CD14-positive monocyte (primary cell): ENCODE measurements at regions not wholly inside any gene's neighbourhood (a gene's known extent, or its start where the extent isn't known, plus 50 kb on each side); places are given as distances from the start of the nearest gene placed in this dataset.

ENCODE experiments used
- DNase-seq, 3 donors: peaks; one replicate each; pipeline ENCODE4 v3.0.0-alpha.2; 2011 to 2022
- H2AFZ ChIP-seq: 2 replicates; pipeline ENCODE4 v1.6.0; 2012; ENCODE audit warnings: mild to moderate bottlenecking, low read depth, low read length, inconsistent platforms; ENCODE audit not compliant: insufficient read depth, poor library complexity, severe bottlenecking
- H3K27ac ChIP-seq, 2 donors: 1 replicate in 1 of 2; 2 replicates in 1 of 2; pipeline ENCODE4 v1.5.1; 2012 to 2013; ENCODE audit warnings: low read length in 2 of 2, control low read depth in 1 of 2, inconsistent platforms in 1 of 2, low read depth in 1 of 2, mild to moderate bottlenecking in 1 of 2
- H3K27me3 ChIP-seq, 2 donors: one replicate each; pipeline versions ENCODE4 v1.6.0 to v1.6.1; 2011 to 2013; ENCODE audit warnings: low read length in 2 of 2; ENCODE audit not compliant: control insufficient read depth in 2 of 2, insufficient read depth in 2 of 2
- H3K36me3 ChIP-seq, 2 donors: replicated peaks in 1 of 2; 1 replicate in 1 of 2; 2 replicates in 1 of 2; pipeline versions ENCODE4 v1.5.1 to v1.6.1; 2012 to 2013; ENCODE audit warnings: low read length in 2 of 2, control low read depth in 1 of 2, inconsistent platforms in 1 of 2, mild to moderate bottlenecking in 1 of 2; ENCODE audit not compliant: insufficient read depth in 2 of 2, control insufficient read depth in 1 of 2
- H3K4me1 ChIP-seq, 2 donors: 1 replicate in 1 of 2; 2 replicates in 1 of 2; pipeline versions ENCODE4 v1.5.1 to v1.6.1; 2012 to 2013; ENCODE audit warnings: low read length in 2 of 2, control low read depth in 1 of 2, inconsistent platforms in 1 of 2, mild to moderate bottlenecking in 1 of 2, moderate library complexity in 1 of 2; ENCODE audit not compliant: insufficient read depth in 2 of 2, control insufficient read depth in 1 of 2
- H3K4me2 ChIP-seq: replicated peaks from 2 replicates; pipeline ENCODE3; 2012; ENCODE audit warnings: low read length, moderate library complexity, mild to moderate bottlenecking; ENCODE audit not compliant: poor library complexity, severe bottlenecking; ENCODE audit errors: extremely low read depth
- H3K4me3 ChIP-seq, 3 experiments: fragments of 200-600 bp in 1 of 3; sonication (generic) in 1 of 3; replicated peaks in 1 of 3; 1 replicate in 2 of 3; 2 replicates in 1 of 3; pipeline ENCODE4 v1.5.1; 2011 to 2013; ENCODE audit warnings: low read length in 3 of 3, mild to moderate bottlenecking in 3 of 3, control low read depth in 2 of 3, low read depth in 2 of 3, inconsistent platforms in 1 of 3, moderate library complexity in 1 of 3
- H3K79me2 ChIP-seq: 2 replicates; pipeline ENCODE4 v1.6.0; 2012; ENCODE audit warnings: mild to moderate bottlenecking, control low read depth, inconsistent platforms, low read length, moderate library complexity; ENCODE audit not compliant: insufficient read depth
- H3K9ac ChIP-seq: 2 replicates; pipeline ENCODE4 v1.6.0; 2017; ENCODE audit warnings: low read length, mild to moderate bottlenecking; ENCODE audit not compliant: insufficient read depth, poor library complexity, severe bottlenecking
- H3K9me3 ChIP-seq, 2 donors: replicated peaks in 1 of 2; 1 replicate in 1 of 2; 2 replicates in 1 of 2; pipeline versions ENCODE4 v1.5.1 to v1.6.1; 2012 to 2013; ENCODE audit warnings: low read length in 2 of 2, control low read depth in 1 of 2; ENCODE audit not compliant: control insufficient read depth in 1 of 2, insufficient read depth in 1 of 2
- H4K20me1 ChIP-seq: 2 replicates; pipeline ENCODE4 v1.6.0; 2012; ENCODE audit warnings: mild to moderate bottlenecking, low read length, control low read depth, moderate library complexity; ENCODE audit not compliant: insufficient read depth
- H3K27ac Mint-ChIP-seq, 7 donors: one replicate each; pipeline ENCODE4 v1.8.0; 2020; ENCODE audit warnings: mild to moderate bottlenecking in 7 of 7, mixed read lengths in 7 of 7, moderate library complexity in 6 of 7, inconsistent platforms in 2 of 7
- H3K27me3 Mint-ChIP-seq, 3 donors: one replicate each; pipeline ENCODE4 v1.8.0; 2021 to 2022; ENCODE audit warnings: low read depth in 3 of 3, mild to moderate bottlenecking in 3 of 3, mixed read lengths in 3 of 3, moderate library complexity in 3 of 3, inconsistent platforms in 1 of 3
- H3K36me3 Mint-ChIP-seq, 2 donors: one replicate each; pipeline ENCODE4 v1.8.0; 2020; ENCODE audit warnings: mixed read lengths in 2 of 2, inconsistent platforms in 1 of 2, mild to moderate bottlenecking in 1 of 2
- H3K4me1 Mint-ChIP-seq: one replicate; pipeline ENCODE4 v1.8.0; 2020; ENCODE audit warnings: mild to moderate bottlenecking, mixed read lengths
- H3K4me3 Mint-ChIP-seq, 2 donors: one replicate each; pipeline ENCODE4 v1.8.0; 2020; ENCODE audit warnings: mild to moderate bottlenecking in 2 of 2, mixed read lengths in 2 of 2, moderate library complexity in 1 of 2
- H3K9me3 Mint-ChIP-seq, 7 donors: one replicate each; pipeline ENCODE4 v1.8.0; 2020 to 2022; ENCODE audit warnings: mixed read lengths in 7 of 7, mild to moderate bottlenecking in 6 of 7, moderate library complexity in 6 of 7, inconsistent platforms in 2 of 7
- WGBS: methylation state at CpG from one replicate; pipeline ENCODE4 v1.1.5; 2013; ENCODE audit warnings: missing lambda C conversion rate; ENCODE audit not compliant: insufficient coverage; 5-methylcytosine and 5-hydroxymethylcytosine counted together
- intact Hi-C, 2 donors: fragments of 100-400 bp; cut with micrococcal nuclease; formaldehyde crosslinking; loops; one replicate each; pipeline versions ENCODE4 v1.15.0 to v1.15.1; 2023
- TF ChIP-seq, protein P1 (sequence below): fragments of 200-600 bp; IDR thresholded peaks from one replicate; pipeline ENCODE4 v1.8.0; 2022; ENCODE audit warnings: antibody characterized with exemption, mild to moderate bottlenecking

DNA sequence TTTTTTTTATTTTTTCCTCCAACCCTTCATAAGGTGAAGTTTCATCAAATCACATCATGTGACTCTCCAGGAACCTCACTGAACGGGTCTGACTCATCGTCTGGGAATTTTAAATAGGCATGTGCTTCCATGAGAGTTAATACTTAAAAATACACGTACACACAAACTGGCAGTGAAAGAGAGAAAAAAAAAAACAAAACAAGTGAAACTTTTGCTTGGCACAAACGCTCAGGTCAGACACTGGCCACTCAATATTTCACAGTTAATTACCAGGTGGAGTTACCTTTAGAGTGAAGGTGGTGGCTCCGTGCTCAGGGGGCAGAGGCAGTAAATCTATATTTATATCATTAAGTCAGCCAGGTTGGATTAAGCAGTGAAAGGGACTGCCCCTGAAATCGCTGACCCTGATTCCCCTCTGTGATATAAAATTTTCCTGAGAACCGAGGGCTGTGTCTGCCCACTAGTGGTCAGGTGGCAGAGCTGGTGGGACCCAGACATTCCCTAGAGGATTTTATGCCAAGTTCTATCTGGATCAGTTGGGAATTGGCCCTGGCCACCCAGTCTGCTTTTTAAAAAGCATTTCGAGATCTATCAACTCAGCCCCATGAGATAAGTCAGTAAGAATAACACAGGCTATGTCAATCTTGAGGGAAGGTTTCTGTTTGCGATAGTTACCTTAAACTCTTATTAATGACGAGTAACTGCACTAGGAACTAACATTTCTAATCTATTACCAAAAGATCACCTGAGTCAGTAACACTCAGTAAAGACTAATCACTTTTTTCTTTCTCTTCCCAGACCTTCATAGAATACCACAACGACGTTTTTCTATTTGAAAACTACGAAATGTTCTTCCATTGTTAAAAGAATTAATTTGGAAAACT, 259.1 kb downstream of the HDGFL1 start:
- Histone ChIP-seq H4K20me1 (no peaks in the 10 kb centered on the region), H3K79me2 (no peaks in the 10 kb centered on the region), H3K4me1 (no peaks in the 10 kb centered on the region), H3K27ac (no peak overlapping the region), H3K4me3 (no peak overlapping the region), H3K9me3 (no peaks in the 10 kb centered on the region), H3K9ac (no peak overlapping the region), H3K27me3 (no peaks in the 10 kb centered on the region), H2AFZ (no peak overlapping the region), H3K4me2 (no peak overlapping the region), H3K36me3 (no peaks in the 10 kb centered on the region)
- H3K4me3 Mint-ChIP-seq, result no peak overlapping the region
- TF ChIP-seq, protein P1, sequence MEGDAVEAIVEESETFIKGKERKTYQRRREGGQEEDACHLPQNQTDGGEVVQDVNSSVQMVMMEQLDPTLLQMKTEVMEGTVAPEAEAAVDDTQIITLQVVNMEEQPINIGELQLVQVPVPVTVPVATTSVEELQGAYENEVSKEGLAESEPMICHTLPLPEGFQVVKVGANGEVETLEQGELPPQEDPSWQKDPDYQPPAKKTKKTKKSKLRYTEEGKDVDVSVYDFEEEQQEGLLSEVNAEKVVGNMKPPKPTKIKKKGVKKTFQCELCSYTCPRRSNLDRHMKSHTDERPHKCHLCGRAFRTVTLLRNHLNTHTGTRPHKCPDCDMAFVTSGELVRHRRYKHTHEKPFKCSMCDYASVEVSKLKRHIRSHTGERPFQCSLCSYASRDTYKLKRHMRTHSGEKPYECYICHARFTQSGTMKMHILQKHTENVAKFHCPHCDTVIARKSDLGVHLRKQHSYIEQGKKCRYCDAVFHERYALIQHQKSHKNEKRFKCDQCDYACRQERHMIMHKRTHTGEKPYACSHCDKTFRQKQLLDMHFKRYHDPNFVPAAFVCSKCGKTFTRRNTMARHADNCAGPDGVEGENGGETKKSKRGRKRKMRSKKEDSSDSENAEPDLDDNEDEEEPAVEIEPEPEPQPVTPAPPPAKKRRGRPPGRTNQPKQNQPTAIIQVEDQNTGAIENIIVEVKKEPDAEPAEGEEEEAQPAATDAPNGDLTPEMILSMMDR, result peak; percentile 17
- no peak overlapping the region for H3K27ac Mint-ChIP-seq
- DNase-seq, result no peak
- no peaks in the 10 kb centered on the region for H3K4me1 Mint-ChIP-seq
- 28% methylated on average over 3 of the region's 13 CpGs for WGBS
- intact Hi-C loops, result no loop called here
- H3K9me3 Mint-ChIP-seq, result peaks cover 0 to 2% (median 0%) of the 10 kb centered on the region in 7 donors
- H3K36me3 Mint-ChIP-seq, result no peaks in the 10 kb centered on the region
- H3K27me3 Mint-ChIP-seq, result peaks cover 0 to 2% (median 0%) of the 10 kb centered on the region in 3 donors

GRCh38 chr6:22829070-22829469, 259.7 kb downstream of the HDGFL1 start:
- H2AFZ ChIP-seq, result no peak overlapping the region
- no peak overlapping the region for H3K4me2 ChIP-seq
- no peak overlapping the region for H3K9ac ChIP-seq
- H3K9me3 ChIP-seq, result no peaks in the 10 kb centered on the region
- no peaks in the 10 kb centered on the region for H3K4me1 Mint-ChIP-seq
- no peaks in the 10 kb centered on the region for H3K36me3 ChIP-seq
- H3K27me3 Mint-ChIP-seq, result peaks cover 0 to 2% (median 0%) of the 10 kb centered on the region in 3 donors
- no peaks in the 10 kb centered on the region for H3K36me3 Mint-ChIP-seq
- no peaks in the 10 kb centered on the region for H3K79me2 ChIP-seq
- H4K20me1 ChIP-seq, result no peaks in the 10 kb centered on the region
- H3K27ac ChIP-seq, result no peak overlapping the region
- no peaks in the 10 kb centered on the region for H3K27me3 ChIP-seq
- intact Hi-C loops, result no loop called here
- H3K27ac Mint-ChIP-seq, result no peak overlapping the region
- TF ChIP-seq, protein P1, result no peak
- H3K4me1 ChIP-seq, result no peaks in the 10 kb centered on the region
- H3K4me3 ChIP-seq, result no peak overlapping the region
- peaks cover 0 to 2% (median 0%) of the 10 kb centered on the region in 7 donors for H3K9me3 Mint-ChIP-seq
- H3K4me3 Mint-ChIP-seq, result no peak overlapping the region
- DNase-seq, result no peak
